ENCODE measurements at regions not wholly inside any gene's neighbourhood (a gene's known extent, or its start where the extent isn't known, plus 50 kb on each side); places are given as distances from the start of the nearest gene placed in this dataset.

GRCh38 chr7:90022213-90022612, 132.1 kb upstream of the STEAP1 start:
- no peak for TF ChIP-seq CTCF (IDR thresholded peaks at IDR 0.05; ENCODE audit: low read depth, low read length)
- TF ChIP-seq EZH2phosphoT487 (IDR thresholded peaks at IDR 0.05; ENCODE audit: low read depth): no peak

All from OCI-LY3 (cell line).